ENCODE measurements at regions not wholly inside any gene's neighbourhood (a gene's known extent, or its start where the extent isn't known, plus 50 kb on each side); places are given as distances from the start of the nearest gene placed in this dataset.
"Not testable (repeated sequence)": the region's sequence is repeated elsewhere in the genome, so short reads cannot be mapped to it uniquely, and the experiment has no call there.

DNA sequence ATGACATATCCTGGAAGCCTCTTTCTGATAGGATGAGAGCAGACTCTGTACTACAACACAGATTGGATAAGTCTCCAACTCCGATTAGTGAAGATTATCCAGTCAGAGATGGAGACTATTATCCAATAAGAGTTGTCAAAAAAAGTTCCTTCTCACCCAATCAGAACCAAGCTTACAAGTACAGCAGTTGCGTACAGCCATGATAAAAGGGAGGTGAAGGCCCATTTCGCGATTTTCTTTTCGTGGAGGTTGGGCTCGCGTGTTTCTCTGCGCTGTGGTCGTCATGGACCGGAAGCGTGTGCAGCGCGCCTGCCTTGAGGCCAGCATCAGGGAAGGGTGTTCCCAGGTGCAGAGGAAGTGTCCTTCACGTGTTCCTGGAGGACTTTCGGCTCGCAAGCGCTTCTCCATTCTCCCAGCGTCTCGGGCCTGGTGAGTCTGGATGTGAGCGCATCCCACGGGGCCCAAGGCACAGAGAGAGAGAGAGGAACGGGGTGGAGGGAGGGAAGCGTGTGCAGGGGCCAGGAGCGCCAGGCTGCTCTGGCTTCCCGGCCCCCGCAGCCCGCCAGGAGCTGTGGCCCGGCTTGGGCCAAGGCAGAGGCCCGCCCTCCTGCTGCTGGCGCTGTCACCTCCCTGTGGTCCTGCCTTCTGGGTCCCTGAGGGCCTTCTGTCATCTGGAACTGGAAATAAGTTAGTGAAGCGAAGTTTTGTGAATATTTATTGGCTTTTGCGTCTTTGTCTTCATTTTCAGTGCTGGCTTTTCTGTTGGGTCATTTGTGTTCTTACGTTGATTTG lies 53.9 kb downstream of the CDRT15L2 start:
- DNase-seq: not testable (repeated sequence)

DNA sequence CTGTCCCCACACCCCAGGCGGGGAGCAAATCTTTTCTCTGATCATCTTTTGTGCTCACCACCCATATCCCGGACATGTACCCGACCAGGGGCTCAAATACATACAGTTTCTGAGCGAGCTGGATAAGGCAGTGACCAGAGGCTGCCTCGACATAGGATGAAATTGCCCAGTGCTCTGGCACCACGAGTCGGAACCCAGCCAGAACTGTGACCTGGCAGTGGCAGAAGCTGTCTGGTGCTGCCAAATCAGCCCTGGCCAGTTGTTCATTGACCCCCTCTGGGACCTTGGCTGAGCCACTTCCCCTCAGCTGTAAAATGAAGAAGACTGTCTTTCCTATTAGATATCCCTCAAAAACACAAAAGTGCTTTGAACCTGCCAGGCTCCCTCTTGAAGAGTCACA lies 60.6 kb downstream of the CDRT15L2 start:
- not testable (repeated sequence) for DNase-seq

DNA sequence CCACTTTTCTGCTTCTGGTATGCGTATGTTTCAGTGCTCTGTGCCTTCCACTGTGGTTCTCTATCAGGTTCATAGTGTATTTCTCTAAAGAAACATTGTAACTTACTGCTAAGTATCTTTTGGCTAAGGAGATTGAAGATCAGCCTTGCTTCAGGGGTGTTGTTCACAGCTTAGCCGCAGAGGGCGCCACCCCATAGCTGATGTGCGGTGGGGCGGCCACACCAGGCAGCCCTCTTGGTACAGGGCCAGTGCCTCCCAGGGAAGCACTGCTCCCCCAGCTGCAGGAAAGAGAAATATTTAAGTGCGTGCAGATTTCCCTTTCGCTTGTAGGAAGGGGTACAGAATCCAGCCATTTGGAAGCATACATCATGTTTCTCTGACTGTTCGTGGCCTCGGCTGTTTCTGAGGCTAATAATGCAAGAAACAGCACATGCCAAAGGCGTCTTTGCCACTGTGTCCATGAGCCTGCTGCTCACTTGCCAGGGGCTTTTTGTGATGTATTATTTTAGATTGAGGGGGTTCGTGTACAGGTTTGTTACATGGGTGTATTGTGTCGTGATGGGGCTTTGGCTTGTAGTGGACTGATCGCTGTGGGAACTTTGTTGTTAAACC lies 67.2 kb downstream of the CDRT15L2 start:
- not testable (repeated sequence) for DNase-seq

DNA sequence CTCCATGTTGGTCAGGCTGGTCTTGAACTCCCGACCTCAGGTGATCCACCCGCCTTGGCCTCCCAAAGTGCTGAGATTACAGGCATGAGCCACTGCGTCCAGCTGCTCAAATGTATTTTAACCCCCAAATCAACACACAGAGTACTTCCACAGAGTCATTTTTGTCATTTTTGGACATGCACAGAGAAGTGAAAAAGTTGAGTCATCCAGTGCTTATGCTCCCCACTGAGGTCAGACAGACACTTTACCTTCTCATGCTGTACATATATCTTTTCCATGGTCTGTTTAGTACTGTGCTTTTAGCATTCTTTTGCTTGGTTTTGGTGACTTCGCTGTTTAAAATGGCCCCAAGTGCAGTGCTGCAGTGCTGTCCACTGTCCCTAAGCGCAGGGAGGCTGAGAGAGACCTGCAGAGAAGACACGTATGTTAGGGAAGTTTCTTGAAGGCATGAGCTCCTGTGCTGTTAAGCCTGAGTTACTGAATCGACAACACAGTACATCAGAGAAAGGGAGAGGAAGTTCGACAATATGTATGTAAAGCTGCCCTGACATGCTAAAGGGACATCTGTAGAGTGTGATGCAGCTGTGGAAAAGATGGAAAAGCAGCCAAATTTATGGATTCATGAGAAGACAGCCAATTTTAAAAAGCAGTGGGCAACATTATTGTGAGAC lies 69.7 kb downstream of the CDRT15L2 start:
- DNase-seq: not testable (repeated sequence)

DNA sequence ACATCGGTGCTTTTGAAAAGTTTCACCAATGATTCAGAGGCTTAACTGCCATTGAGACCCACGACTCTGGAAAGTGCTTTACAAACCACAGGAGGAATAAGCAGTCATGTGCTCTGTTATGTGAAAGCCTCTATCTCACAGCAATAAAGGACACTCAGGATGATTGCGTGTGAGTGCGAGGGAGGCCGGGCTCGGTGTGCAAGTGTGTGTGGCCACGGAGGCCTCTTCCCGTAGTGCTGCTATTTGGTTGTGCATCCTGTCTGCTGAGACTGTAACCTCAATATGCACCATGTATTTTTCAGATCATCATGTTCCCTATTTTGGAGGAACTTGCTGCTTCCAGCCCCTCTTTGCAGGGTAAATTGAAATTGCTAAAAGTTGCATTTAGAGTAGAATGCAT lies 71.5 kb downstream of the CDRT15L2 start:
- not testable (repeated sequence) for DNase-seq

DNA sequence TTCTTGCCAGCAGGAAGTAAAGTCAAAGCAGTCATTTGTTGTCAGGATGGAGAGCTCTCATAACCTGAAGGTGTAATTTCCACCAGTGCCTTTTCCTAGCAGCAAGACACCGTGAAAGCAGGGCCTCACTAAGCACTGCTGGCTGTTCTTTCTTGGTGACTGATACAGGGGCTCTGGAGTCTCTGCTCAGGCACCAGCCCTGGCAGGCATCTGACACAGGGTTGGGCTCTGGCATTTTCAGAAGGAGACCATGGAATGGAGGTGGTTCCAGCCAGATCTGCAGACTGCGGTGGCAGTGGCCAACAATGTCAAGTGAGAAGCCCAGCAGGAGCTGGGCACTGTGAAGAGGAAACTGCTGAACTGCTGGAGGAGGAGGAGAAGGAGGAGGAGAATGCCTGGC lies 72.2 kb downstream of the CDRT15L2 start:
- not testable (repeated sequence) for DNase-seq

DNA sequence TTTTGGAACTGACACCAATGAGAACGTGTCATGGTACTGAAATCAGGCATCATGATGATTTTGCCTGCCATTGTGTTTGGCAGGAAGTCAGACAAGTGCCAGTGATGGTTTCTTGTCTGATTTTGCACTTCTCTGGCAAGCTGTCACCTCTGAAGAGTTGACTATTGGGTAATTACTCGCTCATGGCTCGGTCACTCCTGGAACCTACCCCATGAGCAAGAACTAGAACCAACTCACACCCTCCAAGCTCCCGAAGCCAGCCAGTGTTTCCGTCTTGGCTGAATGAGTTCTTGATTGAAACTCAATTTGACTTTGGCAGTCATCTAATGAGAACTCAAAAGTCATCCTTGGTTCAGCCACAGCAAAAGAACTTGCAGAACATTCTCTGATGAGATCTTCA lies 73.9 kb downstream of the CDRT15L2 start:
- DNase-seq: not testable (repeated sequence)

DNA sequence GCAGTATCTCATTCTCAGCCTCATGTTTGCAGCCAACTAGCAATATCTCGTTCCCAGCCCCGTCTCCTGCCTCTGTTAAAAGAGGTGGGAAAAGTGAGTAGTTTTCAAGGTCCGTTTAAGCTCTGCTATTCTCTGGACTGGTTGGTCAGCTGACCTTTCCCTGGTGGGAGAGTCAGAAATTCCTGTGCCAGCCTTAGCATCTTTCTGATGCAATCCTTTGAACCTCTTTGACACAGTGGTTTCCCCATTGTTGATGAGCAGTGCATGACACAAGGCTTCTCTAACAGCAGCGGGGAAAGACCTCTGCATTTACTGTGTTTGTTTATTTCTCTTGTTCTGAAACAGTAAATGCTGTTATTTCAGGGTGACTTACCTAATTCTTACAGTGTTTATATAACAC lies 74.6 kb downstream of the CDRT15L2 start:
- not testable (repeated sequence) for DNase-seq

DNA sequence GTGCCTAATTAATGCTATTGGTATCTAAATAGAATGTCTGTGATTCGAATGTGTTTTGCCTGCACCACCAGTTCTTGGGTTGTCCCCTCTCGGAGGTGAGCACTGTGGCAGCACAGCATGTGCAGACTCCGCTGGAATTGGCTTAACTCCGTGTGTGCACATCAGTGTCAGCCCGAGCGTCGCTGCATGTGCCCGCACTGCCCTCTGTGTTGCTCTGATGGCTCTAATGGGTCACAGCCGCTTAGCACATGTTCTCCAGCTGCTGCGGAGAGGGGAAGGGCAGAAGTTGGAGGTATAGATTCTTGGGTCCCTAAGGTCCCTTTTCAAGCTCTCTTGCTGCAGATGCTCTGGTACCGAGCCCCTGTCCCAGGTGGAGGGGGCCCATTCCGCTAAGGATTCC lies 75.1 kb downstream of the CDRT15L2 start:
- not testable (repeated sequence) for DNase-seq

DNA sequence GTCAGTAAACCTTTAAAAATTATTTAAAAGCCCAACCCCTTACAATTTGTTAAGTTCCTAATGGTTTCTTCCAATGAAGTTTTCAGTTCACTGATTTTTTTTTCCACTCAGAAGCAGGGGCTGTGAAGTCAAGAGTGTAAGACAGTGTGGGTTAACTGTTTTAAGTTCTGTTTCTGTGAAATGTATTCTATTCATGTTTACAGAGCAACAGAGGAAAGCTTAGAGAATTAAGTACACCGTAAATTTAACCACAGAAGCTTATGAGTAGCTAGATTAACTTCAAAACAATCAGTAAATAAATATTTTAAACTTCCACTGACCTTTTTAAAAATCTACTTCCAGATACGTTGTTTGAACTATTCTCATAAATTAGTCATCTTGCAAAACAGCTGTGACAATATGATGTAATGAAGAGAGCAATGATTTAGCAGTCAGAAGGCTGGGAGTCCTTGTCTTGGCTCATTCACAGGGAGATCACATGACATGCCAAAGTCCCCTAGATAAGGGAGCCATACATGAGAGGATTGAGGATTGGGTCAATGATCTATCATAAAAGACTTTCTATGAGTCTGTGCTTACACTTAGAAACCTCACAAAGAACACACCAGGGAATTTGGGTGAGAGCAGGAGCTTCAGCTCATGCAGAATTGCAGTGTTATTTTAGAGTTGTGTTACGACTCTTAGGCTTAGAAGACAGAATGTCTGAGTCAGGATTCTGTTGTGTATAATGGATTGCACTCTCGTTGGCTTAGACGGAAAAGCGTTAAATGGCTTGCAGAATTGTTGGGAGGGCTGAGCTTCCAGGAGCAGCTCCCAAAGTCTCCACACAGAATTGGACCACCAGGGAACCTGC lies 85.8 kb downstream of the CDRT15L2 start:
- DNase-seq: not testable (repeated sequence)

DNA sequence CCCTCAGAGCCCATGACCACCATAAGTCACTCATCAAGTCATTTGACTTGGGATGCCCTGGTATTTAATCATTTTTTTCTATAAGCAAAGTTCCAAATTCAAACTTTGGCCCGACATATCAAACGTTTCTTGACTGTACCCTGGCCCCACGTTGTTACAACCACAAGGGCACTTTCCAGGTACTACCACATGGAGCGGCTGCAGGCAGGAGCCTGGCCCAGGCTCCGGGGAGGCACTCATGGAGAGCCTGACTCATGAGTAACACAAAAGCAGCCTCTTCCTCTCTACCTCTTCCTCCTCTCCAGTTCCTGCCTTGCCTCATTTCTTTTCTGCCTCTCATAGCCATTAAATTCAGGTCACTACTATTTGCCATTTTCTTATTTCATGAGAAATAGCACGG lies 87.2 kb downstream of the CDRT15L2 start:
- not testable (repeated sequence) for DNase-seq

DNA sequence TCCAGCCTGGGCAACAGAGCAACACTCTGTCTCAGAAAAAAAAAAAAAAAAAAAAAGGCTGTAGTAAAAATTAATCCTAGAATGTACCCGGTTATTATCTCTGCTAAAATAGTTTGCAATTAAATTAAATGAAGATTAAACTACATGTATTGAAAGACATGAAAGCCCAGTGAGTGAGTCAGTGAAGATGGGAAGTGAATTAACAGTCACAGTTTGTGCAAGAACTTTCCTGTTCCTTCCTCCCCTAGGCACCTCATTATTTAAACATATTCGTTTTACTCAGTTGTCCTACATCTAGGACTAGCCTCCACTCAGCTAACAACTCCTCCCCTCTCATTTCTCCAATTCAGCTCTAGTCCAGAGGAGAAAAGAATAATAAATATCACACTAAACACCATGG lies 88.2 kb downstream of the CDRT15L2 start:
- not testable (repeated sequence) for DNase-seq

DNA sequence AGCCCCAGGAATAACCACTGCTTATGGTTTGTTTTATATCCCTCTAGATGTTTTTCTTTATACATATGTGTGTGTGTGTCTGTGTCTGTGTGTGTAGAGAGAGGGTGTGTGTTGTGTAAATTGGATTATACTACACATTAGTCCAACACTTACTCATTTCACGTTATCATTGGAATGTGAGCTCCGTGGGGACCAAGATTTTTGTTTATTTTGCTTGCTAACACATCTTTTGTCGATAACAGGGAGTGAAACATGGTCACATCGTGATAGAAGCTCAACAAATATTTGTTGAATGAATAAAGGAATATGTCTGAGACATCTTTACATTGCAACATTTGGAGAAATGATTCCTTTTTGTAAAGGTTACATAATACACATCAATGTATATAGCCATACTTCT lies 88.8 kb downstream of the CDRT15L2 start:
- not testable (repeated sequence) for DNase-seq

DNA sequence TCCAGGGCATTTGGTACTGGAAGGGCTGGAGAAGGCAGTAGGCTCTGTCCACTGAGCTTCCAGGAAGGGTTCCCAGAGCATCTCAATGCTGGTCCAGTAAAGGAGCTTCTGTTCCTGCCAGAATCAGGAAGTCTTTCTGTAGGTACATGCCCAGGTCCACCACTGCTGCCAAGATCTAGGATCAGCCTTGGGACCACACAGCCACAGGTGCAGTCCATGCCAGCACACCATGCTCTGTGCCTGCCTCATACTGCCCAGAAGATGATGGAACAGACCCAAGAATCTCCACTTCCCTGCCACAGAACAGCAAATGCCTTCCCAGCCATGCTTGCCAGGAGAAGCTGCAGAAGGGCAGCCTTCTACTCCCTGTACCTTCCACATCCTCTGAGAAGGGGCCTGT lies 89.3 kb downstream of the CDRT15L2 start:
- not testable (repeated sequence) for DNase-seq

DNA sequence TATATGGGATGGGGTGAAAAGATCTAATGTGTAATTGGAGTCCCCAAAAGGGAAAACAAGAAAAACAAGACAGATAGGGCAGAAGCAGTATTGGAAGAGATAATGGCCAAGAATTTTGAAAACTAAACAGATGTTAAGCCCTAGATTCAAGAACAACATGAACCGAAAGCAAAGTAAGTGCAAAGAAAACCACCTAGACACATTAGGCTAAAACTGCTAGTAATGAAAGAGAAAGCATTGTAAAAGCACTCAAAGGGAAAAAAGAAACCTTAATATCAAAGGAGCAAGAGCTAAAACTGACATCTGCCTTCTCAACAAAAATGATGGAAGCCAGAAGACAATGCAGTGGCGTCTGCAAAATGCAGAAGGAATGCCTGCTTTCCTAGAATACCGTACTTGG lies 91.0 kb downstream of the CDRT15L2 start:
- DNase-seq: not testable (repeated sequence)

DNA sequence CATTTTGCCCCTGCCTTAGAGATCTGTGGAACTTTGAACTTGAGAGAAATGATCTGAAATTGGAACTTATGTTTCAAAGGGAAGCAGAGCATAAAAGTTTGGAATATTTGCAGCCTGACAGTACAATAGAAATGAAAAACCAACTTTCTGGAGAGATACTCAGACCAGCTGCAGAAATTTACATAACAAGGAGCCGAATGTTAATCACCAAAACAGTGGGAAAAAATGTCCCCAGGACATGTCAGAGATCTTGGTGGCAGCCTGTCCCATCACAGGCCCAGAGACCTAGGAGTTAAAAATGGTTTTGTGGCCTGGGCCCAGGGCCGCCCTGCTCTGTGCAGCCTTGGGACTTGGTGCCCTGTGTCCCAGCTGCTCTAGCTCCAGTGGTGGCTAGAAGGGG lies 94.8 kb downstream of the CDRT15L2 start:
- not testable (repeated sequence) for DNase-seq

DNA sequence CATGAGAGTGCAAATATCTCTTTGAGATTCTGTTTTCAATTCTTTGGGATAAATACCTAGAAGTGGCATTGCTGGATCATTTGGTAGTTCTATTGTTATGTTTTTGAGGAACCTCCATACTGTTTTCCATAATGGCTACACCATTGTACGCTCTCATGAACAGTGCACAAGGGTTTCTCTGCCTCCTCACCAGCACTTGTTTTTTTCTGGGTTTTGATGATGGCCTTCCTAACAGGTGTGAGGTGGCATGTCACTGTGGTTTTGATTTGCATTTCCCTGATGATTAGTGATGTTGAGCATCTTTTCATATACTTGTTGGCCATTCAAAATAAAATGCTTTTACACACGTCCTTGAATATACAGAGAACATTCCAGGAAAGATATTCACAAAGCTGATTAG lies 96.2 kb downstream of the CDRT15L2 start:
- DNase-seq: not testable (repeated sequence)

DNA sequence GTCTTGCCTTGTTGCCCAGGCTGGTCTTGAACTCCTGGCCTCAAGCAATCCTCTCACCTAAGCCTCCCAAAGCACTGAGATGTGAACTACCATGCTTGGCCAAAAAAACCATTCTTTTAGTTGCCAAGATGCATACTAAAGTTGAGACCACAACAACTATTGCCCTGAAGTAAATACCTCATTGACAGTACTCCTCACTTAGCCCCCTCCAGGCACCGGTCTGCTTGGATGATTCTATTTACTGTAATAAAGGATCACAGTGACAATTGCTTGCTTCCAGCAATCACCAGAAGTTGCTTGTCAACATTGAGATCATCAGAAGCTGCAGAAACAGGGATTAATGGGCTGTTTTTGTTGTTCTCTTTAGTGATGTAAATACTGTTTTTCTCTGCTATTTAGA lies 97.1 kb downstream of the CDRT15L2 start:
- DNase-seq: not testable (repeated sequence)

DNA sequence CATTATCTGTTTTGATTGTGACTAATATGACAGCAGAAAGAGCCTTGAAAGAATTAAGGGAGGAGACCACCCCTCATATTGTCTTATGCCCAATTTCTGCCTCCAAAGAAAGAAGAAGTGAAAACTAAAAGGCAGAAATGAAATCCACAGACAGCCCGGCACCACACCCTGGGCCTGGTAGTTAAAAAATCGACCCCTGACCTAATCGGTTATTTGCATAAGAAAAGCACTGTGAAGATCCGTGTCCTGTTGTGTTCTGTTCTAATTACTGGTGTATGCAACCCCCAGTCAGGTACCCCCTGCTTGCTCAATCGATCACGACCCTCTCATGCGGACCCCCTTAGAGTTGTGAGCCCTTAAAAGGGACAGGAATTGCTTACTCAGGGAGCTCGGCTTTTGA lies 97.9 kb downstream of the CDRT15L2 start:
- not testable (repeated sequence) for DNase-seq

DNA sequence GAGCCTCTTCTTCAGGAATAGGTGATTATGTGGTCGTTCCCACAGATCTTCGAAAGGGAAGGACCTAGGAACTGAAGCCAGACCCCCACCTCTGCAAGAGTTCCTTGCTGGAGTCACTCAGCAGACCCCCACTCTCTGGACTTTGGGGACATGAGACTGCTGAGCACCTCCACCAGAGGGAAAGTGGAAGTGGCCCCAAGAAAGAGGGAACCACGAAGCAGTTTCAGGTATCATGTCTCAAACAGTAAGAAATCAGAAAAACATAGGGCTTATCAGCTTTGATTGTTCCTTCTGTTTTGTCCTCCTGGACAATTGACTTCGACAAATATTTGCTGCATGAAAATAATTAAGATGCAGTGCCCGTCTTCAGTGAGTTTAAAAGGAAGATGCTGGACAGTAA lies 98.9 kb downstream of the CDRT15L2 start:
- DNase-seq: not testable (repeated sequence)

DNA sequence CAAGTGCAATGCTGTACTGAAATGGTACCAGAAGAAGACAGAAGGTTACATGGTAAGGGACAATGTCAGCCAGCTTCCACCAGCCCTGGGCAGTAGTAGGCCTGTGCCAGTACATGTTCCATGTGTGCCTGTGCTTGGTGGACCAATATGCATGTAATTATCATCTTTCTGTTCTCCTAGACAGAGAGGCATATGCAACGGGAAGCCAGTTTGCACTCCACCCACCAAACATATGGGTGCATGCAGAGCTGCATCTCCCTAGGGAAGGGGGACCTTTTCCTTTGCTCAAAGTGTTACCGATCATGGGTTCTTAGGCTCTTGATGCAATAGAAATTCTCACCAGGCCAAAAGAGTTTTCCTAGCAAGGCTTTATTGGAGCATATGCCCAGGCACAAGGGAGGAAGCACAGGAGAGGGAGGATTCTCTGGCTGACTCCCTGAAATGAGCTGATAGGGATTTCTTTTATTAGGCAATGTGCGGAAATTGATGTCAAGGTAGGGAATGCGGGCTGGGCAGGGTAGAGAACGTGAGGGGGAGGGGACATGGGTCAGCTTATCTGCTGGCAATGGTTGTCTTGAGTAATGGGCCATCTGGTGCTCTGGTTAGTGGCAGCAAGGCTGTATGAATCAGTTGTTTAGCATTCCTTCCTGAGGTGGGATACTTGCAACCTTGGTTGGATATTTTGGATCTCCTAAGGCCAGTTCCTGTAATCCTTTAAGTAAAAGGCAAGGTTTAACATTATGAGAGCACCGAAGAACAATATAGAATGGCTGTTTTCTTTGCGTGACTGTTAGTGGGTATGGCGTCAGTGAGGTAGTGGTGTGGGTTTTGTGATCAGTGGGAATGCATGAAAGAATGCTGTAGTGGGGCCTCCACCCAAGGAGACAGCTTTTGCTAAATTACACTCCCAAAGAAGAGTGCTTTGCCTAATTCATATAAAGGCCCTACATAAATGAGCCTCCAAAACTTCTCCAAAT lies 102.5 kb downstream of the CDRT15L2 start:
- not testable (repeated sequence) for DNase-seq

Data from hindlimb muscle (tissue), 1 donor.